ENCODE measurements at regions not wholly inside any gene's neighbourhood (a gene's known extent, or its start where the extent isn't known, plus 50 kb on each side); places are given as distances from the start of the nearest gene placed in this dataset.

DNA sequence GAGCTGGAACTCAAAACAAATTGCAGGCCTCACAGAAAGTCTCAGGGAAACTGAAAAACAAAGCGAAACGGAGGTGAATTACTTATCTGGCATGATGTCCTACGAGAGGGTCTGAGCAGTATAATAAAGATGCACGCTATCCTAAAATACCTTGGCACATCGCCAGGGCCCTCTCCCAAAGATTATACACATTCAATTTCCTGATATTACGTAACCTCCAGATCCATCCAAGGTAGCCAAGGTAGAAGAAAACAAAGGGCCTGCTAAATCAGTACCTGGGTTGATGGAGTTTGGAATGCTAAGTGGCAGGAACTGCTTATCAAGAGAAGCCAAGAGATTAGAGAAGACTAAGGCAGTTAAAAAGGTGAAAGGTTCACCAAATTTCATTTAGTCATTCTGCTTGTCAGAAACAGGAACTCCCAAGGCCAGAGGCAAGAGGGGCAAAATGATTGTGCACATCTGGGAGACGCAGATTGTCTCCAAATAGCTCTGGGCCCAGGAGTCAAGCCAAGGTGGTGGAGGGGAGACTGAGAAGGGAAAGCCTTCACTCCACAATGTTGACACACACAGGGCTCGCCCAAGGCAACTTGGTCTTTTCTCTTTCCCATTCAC lies 236.8 kb upstream of the ATP5MC3 start:
- no peak for ATAC-seq
- POLR2A ChIA-PET: no interaction called here
- DNase-seq (ENCODE audit: low spot score): no peak
- H3K27ac Mint-ChIP-seq: no peak overlapping the region; the same call in 1 of the 2 replicates
- peaks cover 1% of the 10 kb centered on the region; the same call in 1 of the 2 replicates for H3K27me3 Mint-ChIP-seq (ENCODE audit: low read depth)
- CTCF ChIA-PET: no interaction called here
- H3K4me1 Mint-ChIP-seq: no peaks in the 10 kb centered on the region
- H3K36me3 Mint-ChIP-seq: no peaks in the 10 kb centered on the region
- peaks cover 1% of the 10 kb centered on the region; the same call in 1 of the 2 replicates for H3K9me3 Mint-ChIP-seq
- no peak for TF ChIP-seq CREM (CRISPR knock-in tag; IDR thresholded peaks at IDR 0.05)
- TF ChIP-seq, protein P1, sequence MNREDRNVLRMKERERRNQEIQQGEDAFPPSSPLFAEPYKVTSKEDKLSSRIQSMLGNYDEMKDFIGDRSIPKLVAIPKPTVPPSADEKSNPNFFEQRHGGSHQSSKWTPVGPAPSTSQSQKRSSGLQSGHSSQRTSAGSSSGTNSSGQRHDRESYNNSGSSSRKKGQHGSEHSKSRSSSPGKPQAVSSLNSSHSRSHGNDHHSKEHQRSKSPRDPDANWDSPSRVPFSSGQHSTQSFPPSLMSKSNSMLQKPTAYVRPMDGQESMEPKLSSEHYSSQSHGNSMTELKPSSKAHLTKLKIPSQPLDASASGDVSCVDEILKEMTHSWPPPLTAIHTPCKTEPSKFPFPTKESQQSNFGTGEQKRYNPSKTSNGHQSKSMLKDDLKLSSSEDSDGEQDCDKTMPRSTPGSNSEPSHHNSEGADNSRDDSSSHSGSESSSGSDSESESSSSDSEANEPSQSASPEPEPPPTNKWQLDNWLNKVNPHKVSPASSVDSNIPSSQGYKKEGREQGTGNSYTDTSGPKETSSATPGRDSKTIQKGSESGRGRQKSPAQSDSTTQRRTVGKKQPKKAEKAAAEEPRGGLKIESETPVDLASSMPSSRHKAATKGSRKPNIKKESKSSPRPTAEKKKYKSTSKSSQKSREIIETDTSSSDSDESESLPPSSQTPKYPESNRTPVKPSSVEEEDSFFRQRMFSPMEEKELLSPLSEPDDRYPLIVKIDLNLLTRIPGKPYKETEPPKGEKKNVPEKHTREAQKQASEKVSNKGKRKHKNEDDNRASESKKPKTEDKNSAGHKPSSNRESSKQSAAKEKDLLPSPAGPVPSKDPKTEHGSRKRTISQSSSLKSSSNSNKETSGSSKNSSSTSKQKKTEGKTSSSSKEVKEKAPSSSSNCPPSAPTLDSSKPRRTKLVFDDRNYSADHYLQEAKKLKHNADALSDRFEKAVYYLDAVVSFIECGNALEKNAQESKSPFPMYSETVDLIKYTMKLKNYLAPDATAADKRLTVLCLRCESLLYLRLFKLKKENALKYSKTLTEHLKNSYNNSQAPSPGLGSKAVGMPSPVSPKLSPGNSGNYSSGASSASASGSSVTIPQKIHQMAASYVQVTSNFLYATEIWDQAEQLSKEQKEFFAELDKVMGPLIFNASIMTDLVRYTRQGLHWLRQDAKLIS (CRISPR knock-in tag; IDR thresholded peaks at IDR 0.05; ENCODE audit: borderline replicate concordance): no peak
- TF ChIP-seq, protein P2, sequence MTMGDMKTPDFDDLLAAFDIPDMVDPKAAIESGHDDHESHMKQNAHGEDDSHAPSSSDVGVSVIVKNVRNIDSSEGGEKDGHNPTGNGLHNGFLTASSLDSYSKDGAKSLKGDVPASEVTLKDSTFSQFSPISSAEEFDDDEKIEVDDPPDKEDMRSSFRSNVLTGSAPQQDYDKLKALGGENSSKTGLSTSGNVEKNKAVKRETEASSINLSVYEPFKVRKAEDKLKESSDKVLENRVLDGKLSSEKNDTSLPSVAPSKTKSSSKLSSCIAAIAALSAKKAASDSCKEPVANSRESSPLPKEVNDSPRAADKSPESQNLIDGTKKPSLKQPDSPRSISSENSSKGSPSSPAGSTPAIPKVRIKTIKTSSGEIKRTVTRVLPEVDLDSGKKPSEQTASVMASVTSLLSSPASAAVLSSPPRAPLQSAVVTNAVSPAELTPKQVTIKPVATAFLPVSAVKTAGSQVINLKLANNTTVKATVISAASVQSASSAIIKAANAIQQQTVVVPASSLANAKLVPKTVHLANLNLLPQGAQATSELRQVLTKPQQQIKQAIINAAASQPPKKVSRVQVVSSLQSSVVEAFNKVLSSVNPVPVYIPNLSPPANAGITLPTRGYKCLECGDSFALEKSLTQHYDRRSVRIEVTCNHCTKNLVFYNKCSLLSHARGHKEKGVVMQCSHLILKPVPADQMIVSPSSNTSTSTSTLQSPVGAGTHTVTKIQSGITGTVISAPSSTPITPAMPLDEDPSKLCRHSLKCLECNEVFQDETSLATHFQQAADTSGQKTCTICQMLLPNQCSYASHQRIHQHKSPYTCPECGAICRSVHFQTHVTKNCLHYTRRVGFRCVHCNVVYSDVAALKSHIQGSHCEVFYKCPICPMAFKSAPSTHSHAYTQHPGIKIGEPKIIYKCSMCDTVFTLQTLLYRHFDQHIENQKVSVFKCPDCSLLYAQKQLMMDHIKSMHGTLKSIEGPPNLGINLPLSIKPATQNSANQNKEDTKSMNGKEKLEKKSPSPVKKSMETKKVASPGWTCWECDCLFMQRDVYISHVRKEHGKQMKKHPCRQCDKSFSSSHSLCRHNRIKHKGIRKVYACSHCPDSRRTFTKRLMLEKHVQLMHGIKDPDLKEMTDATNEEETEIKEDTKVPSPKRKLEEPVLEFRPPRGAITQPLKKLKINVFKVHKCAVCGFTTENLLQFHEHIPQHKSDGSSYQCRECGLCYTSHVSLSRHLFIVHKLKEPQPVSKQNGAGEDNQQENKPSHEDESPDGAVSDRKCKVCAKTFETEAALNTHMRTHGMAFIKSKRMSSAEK (CRISPR knock-in tag; IDR thresholded peaks at IDR 0.05; ENCODE audit: borderline replicate concordance): no peak
- no peak for TF ChIP-seq JUN (CRISPR knock-in tag; IDR thresholded peaks at IDR 0.05)
- no peak for TF ChIP-seq SOX15 (CRISPR knock-in tag; IDR thresholded peaks at IDR 0.05)
- no peak for TF ChIP-seq ZNF232 (CRISPR knock-in tag; IDR thresholded peaks at IDR 0.05)
- TF ChIP-seq TEAD4 (CRISPR knock-in tag; IDR thresholded peaks at IDR 0.05): no peak
- no peak for TF ChIP-seq OVOL2 (CRISPR knock-in tag; IDR thresholded peaks at IDR 0.05; ENCODE audit: borderline replicate concordance)
- TF ChIP-seq JAZF1 (CRISPR knock-in tag; IDR thresholded peaks at IDR 0.05): no peak
- TF ChIP-seq, protein P3, sequence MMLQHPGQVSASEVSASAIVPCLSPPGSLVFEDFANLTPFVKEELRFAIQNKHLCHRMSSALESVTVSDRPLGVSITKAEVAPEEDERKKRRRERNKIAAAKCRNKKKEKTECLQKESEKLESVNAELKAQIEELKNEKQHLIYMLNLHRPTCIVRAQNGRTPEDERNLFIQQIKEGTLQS (CRISPR knock-in tag; conservative IDR thresholded peaks at IDR 0.05): no peak
- TF ChIP-seq ESRRA (CRISPR knock-in tag; IDR thresholded peaks at IDR 0.05; ENCODE audit: borderline replicate concordance): no peak
- TF ChIP-seq CREB1 (CRISPR knock-in tag; IDR thresholded peaks at IDR 0.05): no peak
- no peak for TF ChIP-seq SP1 (CRISPR knock-in tag; conservative IDR thresholded peaks at IDR 0.05)
- TF ChIP-seq FOXK1 (CRISPR knock-in tag; IDR thresholded peaks at IDR 0.05): no peak
- TF ChIP-seq NFE2L1 (CRISPR knock-in tag; IDR thresholded peaks at IDR 0.05): no peak
- TF ChIP-seq, protein P4, sequence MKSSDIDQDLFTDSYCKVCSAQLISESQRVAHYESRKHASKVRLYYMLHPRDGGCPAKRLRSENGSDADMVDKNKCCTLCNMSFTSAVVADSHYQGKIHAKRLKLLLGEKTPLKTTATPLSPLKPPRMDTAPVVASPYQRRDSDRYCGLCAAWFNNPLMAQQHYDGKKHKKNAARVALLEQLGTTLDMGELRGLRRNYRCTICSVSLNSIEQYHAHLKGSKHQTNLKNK (CRISPR knock-in tag; IDR thresholded peaks at IDR 0.05): no peak
- TF ChIP-seq, protein P5, sequence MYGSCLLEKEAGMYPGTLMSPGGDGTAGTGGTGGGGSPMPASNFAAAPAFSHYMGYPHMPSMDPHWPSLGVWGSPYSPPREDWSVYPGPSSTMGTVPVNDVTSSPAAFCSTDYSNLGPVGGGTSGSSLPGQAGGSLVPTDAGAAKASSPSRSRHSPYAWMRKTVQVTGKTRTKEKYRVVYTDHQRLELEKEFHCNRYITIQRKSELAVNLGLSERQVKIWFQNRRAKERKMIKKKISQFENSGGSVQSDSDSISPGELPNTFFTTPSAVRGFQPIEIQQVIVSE (CRISPR knock-in tag; IDR thresholded peaks at IDR 0.05; ENCODE audit: borderline replicate concordance): no peak
- TF ChIP-seq IRF2 (CRISPR knock-in tag; IDR thresholded peaks at IDR 0.05; ENCODE audit: borderline replicate concordance, low read depth): no peak
- TF ChIP-seq ZNF396 (CRISPR knock-in tag; IDR thresholded peaks at IDR 0.05; ENCODE audit: borderline replicate concordance): no peak
- TF ChIP-seq ELF4 (CRISPR knock-in tag; IDR thresholded peaks at IDR 0.05; ENCODE audit: low read depth): no peak
- no peak overlapping the region for H3K4me3 Mint-ChIP-seq
